PC-9 (cell line): ENCODE measurements at regions not wholly inside any gene's neighbourhood (a gene's known extent, or its start where the extent isn't known, plus 50 kb on each side); places are given as distances from the start of the nearest gene placed in this dataset.

Experiments
- BruUV-seq: library from RNA; stranded (reverse); fragments of 400-500 nt; replicated peaks from 2 replicates; lab custom pipeline; 2021; lab: Mats Ljungman, UMichigan
- CTCF ChIA-PET: fragments of 300-600 bp; sonication (Branson Sonifier 250); formaldehyde crosslinking; loops from one replicate; lab custom pipeline; 2022; ENCODE audit warnings: antibody characterized with exemption; lab: Charles Lee
- POLR2A ChIA-PET: fragments of 300-600 bp; sonication (Branson Sonifier 250); formaldehyde crosslinking; loops from one replicate; lab custom pipeline; 2022; ENCODE audit warnings: antibody characterized with exemption; ENCODE audit not compliant: unreplicated experiment; lab: Charles Lee
- DNase-seq, 2 experiments: peaks; one replicate each; pipeline versions ENCODE4 v3.0.0 to v3.0.0-alpha.2; 2015 to 2022; ENCODE audit warnings: mixed read lengths in 1 of 2
- H2AFZ ChIP-seq: fragments of 200-600 bp; sonication (generic); 2 replicates; pipeline ENCODE4 v1.8.1; 2017; ENCODE audit warnings: antibody characterized with exemption
- H3F3A ChIP-seq: fragments of 200-600 bp; sonication (generic); 2 replicates; pipeline ENCODE4 v1.8.1; 2017; ENCODE audit warnings: antibody characterized with exemption, mild to moderate bottlenecking, low read depth; ENCODE audit not compliant: insufficient read depth
- H3K27ac ChIP-seq: fragments of 200-600 bp; sonication (generic); 2 replicates; pipeline ENCODE4 v1.6.1; 2016; ENCODE audit warnings: mixed run types
- H3K27me3 ChIP-seq: fragments of 200-600 bp; sonication (generic); 2 replicates; pipeline ENCODE4 v1.6.1; 2016; ENCODE audit warnings: low read depth, mixed run types; ENCODE audit not compliant: insufficient read depth
- H3K36me3 ChIP-seq: fragments of 200-600 bp; sonication (generic); 2 replicates; pipeline ENCODE4 v1.6.1; 2016; ENCODE audit warnings: low read depth, mixed run types
- H3K4me1 ChIP-seq: fragments of 200-600 bp; sonication (generic); replicated peaks from 2 replicates; pipeline ENCODE4 v1.6.1; 2016; ENCODE audit warnings: mixed run types; ENCODE audit not compliant: insufficient read depth
- H3K4me2 ChIP-seq: fragments of 200-600 bp; sonication (generic); 2 replicates; pipeline ENCODE4 v1.6.1; 2017; ENCODE audit warnings: mixed run types
- H3K4me3 ChIP-seq: fragments of 200-600 bp; sonication (generic); 2 replicates; pipeline ENCODE4 v1.6.1; 2016; ENCODE audit warnings: mixed run types
- H3K79me2 ChIP-seq: fragments of 200-600 bp; sonication (generic); 2 replicates; pipeline ENCODE4 v1.6.1; 2017; ENCODE audit warnings: low read depth, mixed run types
- H3K9me2 ChIP-seq: fragments of 200-600 bp; sonication (generic); 2 replicates; pipeline ENCODE4 v1.8.1; 2017; ENCODE audit warnings: mild to moderate bottlenecking; ENCODE audit not compliant: insufficient read depth
- H3K9me3 ChIP-seq: fragments of 200-600 bp; sonication (generic); 2 replicates; pipeline ENCODE4 v1.8.1; 2016; ENCODE audit warnings: low read depth; ENCODE audit not compliant: insufficient read depth
- H4K20me1 ChIP-seq: fragments of 200-600 bp; sonication (generic); 2 replicates; pipeline ENCODE4 v1.8.1; 2017; ENCODE audit not compliant: insufficient read depth
- CTCF ChIP-seq: fragments of 200-600 bp; sonication (generic); conservative IDR thresholded peaks from 2 replicates; pipeline ENCODE4 v1.6.1; 2017; ENCODE audit warnings: mixed run types, antibody characterized with exemption, mild to moderate bottlenecking, moderate library complexity
- EZH2 ChIP-seq: fragments of 200-600 bp; sonication (generic); IDR thresholded peaks from 2 replicates; pipeline ENCODE4 v1.8.0; 2017; ENCODE audit warnings: antibody characterized with exemption, low read depth
- intact Hi-C: fragments of 100-400 bp; cut with micrococcal nuclease; formaldehyde crosslinking; loops from one replicate; pipeline ENCODE4 v1.10.0; 2022; ENCODE audit not compliant: unreplicated experiment

GRCh38 chr12:72134246-72135020 is 137.7 kb upstream of the TRHDE start:
- Histone ChIP-seq H4K20me1 (no peaks in the 10 kb centered on the region), H3K27ac (no peak overlapping the region), H3F3A (no peaks in the 10 kb centered on the region), H3K27me3 (no peaks in the 10 kb centered on the region), H3K79me2 (no peaks in the 10 kb centered on the region), H3K4me2 (no peak overlapping the region), H3K4me3 (no peak overlapping the region), H2AFZ (no peak overlapping the region), H3K36me3 (no peaks in the 10 kb centered on the region), H3K9me2 (no peaks in the 10 kb centered on the region), H3K4me1 (no peaks in the 10 kb centered on the region), H3K9me3 (no peaks in the 10 kb centered on the region)
- no TSS peak for BruUV-seq
- DNase-seq = no peak
- intact Hi-C loops = no loop called here
- ChIA-PET POLR2A (no interaction called here), CTCF (no interaction called here)
- no peak for TF ChIP-seq EZH2
- no peak for TF ChIP-seq CTCF

GRCh38 chr12:72135021-72135301 is 137.2 kb upstream of the TRHDE start:
- DNase-seq = no peak
- Histone ChIP-seq H3K27me3 (no peaks in the 10 kb centered on the region), H3K9me3 (no peaks in the 10 kb centered on the region), H3F3A (no peaks in the 10 kb centered on the region), H2AFZ (no peak overlapping the region), H3K4me2 (no peak overlapping the region), H3K79me2 (no peaks in the 10 kb centered on the region), H3K4me1 (no peaks in the 10 kb centered on the region), H3K27ac (no peak overlapping the region), H3K36me3 (no peaks in the 10 kb centered on the region), H3K4me3 (no peak overlapping the region), H3K9me2 (no peaks in the 10 kb centered on the region), H4K20me1 (no peaks in the 10 kb centered on the region)
- CTCF ChIA-PET = no interaction called here
- no TSS peak for BruUV-seq
- POLR2A ChIA-PET = no interaction called here
- TF ChIP-seq CTCF (no peak), EZH2 (no peak)
- intact Hi-C loops = no loop called here

- Histone ChIP-seq H3F3A (no peaks in the 10 kb centered on the region), H3K9me3 (no peaks in the 10 kb centered on the region), H3K36me3 (no peaks in the 10 kb centered on the region), H3K4me3 (no peak overlapping the region), H3K27ac (no peak overlapping the region), H4K20me1 (no peaks in the 10 kb centered on the region), H3K4me1 (no peaks in the 10 kb centered on the region), H3K27me3 (no peaks in the 10 kb centered on the region), H2AFZ (no peak overlapping the region), H3K79me2 (no peaks in the 10 kb centered on the region), H3K4me2 (no peak overlapping the region), H3K9me2 (no peaks in the 10 kb centered on the region)
- ChIA-PET POLR2A (no interaction called here), CTCF (no interaction called here)
- TF ChIP-seq EZH2 (no peak), CTCF (no peak)
- BruUV-seq = no TSS peak
- intact Hi-C loops = no loop called here
- no peak for DNase-seq
These were observed 135.4 kb upstream of the TRHDE start for GRCh38 chr12:72136792-72137191.
